ACC112 (cell line): ENCODE measurements at regions not wholly inside any gene's neighbourhood (a gene's known extent, or its start where the extent isn't known, plus 50 kb on each side); places are given as distances from the start of the nearest gene placed in this dataset.
"Not testable (repeated sequence)": the region's sequence is repeated elsewhere in the genome, so short reads cannot be mapped to it uniquely, and the experiment has no call there.

Source experiments
- H2AFZ ChIP-seq: fragments of 200-600 bp; sonication (generic); one replicate; pipeline ENCODE4 v1.6.0; 2017; ENCODE audit warnings: antibody characterized with exemption, low read length; ENCODE audit not compliant: unreplicated experiment
- H3K27ac ChIP-seq: fragments of 200-600 bp; sonication (generic); 2 replicates; pipeline ENCODE4 v1.5.1; 2014; ENCODE audit warnings: low read depth, mild to moderate bottlenecking, antibody characterized with exemption, low read length, moderate library complexity
- H3K27me3 ChIP-seq: fragments of 200-600 bp; sonication (generic); 2 replicates; pipeline ENCODE4 v1.6.1; 2014; ENCODE audit warnings: mild to moderate bottlenecking, antibody characterized with exemption, low read length, moderate library complexity, mixed read lengths; ENCODE audit not compliant: insufficient read depth
- H3K36me3 ChIP-seq: fragments of 200-600 bp; sonication (generic); 2 replicates; pipeline ENCODE4 v1.6.1; 2016; ENCODE audit warnings: mild to moderate bottlenecking, antibody characterized with exemption, low read length, moderate library complexity, mixed read lengths; ENCODE audit not compliant: insufficient read depth
- H3K4me1 ChIP-seq: fragments of 200-600 bp; sonication (generic); one replicate; pipeline ENCODE4 v1.6.1; 2016; ENCODE audit warnings: low read length, mixed read lengths; ENCODE audit not compliant: insufficient read depth, unreplicated experiment, control insufficient read depth
- H3K4me3 ChIP-seq: fragments of 200-600 bp; sonication (generic); 2 replicates; pipeline ENCODE4 v1.5.1; 2014; ENCODE audit warnings: mild to moderate bottlenecking, low read depth, low read length
- H3K79me2 ChIP-seq: fragments of 200-600 bp; sonication (generic); one replicate; pipeline ENCODE4 v1.6.0; 2016; ENCODE audit warnings: low read length; ENCODE audit not compliant: control insufficient read depth, unreplicated experiment, insufficient read depth

DNA sequence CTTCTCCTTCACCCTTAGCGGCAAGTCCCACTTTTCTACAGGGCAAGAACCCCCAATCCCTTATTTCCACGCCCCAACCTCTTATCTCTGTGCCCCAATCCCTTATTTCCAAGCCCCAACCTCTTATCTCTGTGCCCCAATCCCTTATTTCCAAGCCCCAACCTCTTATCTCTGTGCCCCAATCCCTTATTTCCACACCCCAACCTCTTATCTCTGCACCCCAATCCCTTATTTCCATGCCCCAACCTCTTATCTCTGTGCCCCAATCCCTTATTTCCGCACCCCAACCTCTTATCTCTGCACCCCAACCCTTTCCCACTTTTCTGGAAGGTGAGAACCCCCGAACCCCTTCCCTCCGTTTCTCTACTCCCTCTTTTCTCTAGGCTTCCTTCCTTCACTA is 116.1 kb upstream of the GJE1 start:
- H3K36me3 ChIP-seq, H3K79me2 ChIP-seq, H3K4me3 ChIP-seq, H2AFZ ChIP-seq, H3K27me3 ChIP-seq, H3K27ac ChIP-seq: not testable (repeated sequence)
- peaks cover 30% of the 10 kb centered on the region for H3K4me1 ChIP-seq

- peak overlapping the region; percentile 35 for H2AFZ ChIP-seq
- peak overlapping the region; percentile 84 for H3K27ac ChIP-seq
- H3K79me2 ChIP-seq, H3K4me3 ChIP-seq, H3K27me3 ChIP-seq, H3K36me3 ChIP-seq: not testable (repeated sequence)
- peaks cover 40% of the 10 kb centered on the region for H3K4me1 ChIP-seq
Observed at GRCh38 chr6:142015463-142015862, 117.3 kb upstream of the GJE1 start.

DNA sequence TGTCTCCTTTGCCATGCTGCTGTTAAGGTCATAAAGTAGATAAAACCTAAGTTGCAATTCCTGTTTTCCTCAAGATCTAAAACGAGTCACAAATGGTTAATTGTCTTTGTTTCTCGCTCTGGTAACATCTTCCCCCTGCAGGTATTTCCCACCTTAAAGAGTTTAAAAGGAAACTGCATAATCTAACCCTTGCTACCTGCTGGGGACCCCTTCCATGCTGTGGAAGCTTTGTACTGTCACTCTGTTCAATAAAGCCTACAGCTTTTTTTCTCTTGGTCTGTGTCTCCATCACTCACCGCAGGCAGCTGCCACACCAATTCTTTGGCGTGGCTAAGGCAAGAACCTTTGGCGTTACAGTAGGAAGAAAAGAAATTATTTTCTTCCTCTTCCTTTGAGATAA is 117.7 kb upstream of the GJE1 start:
- Histone ChIP-seq H2AFZ (peak overlapping the region; percentile 35), H3K4me3 (peak overlapping the region; percentile 40), H3K27me3 (no peaks in the 10 kb centered on the region), H3K4me1 (peaks cover 42% of the 10 kb centered on the region), H3K79me2 (no peaks in the 10 kb centered on the region), H3K36me3 (no peaks in the 10 kb centered on the region), H3K27ac (peak overlapping the region; percentile 84)

DNA sequence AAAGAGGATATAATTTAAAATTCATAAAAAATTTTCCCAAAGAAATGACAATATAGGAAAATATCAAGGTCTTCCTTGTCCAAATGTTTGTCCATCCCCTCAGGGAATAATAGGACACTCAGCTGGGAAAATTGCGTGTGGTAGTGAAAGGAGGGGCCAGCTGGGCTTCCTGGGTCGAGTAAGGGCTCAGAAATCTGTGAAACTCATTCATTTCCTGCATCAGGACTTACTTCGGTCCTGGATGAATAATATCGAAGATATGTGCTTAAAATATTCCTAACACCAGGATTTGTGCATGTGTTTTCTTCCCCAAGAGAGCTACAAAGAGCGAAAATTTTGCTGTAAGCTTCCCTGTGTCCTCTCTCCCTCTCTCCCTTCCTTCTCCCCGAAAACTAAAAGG is 118.2 kb upstream of the GJE1 start:
- Histone ChIP-seq H3K4me3 (peak overlapping the region; percentile 40), H3K27me3 (no peaks in the 10 kb centered on the region), H3K36me3 (no peaks in the 10 kb centered on the region), H2AFZ (no peak overlapping the region), H3K79me2 (no peaks in the 10 kb centered on the region), H3K4me1 (peaks cover 46% of the 10 kb centered on the region), H3K27ac (peak overlapping the region; percentile 84)

DNA sequence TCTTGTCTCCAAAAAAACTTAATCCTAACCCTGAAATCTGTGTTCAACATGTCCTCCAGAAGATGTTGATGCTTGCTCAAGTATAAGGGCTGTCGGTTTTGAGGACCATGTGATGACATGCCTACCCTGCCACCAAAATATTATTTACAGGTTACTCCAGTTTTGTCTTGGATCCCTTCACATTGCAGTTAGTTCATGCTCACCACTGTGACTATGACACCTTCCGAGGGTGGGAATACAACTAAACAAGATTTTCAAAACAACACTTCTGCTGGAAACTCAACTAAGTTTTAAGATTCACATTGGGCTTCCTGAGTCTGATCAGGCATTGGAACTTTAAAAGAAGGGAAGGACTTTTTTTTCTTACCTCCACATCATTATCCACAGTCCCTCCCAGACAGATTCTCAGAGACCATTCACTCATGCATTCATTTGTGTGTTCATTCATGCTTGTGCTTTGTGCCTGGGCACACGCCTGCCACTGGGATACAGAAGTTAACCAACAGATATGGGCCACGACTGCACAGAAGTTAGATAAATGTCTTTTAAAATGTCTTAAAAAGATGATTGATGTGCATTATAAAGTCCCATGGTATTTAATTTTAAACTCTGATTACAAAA is 118.7 kb upstream of the GJE1 start:
- no peaks in the 10 kb centered on the region for H3K79me2 ChIP-seq
- H3K27ac ChIP-seq = peak overlapping the region; percentile 84
- H2AFZ ChIP-seq = peak overlapping the region; percentile 20
- peaks cover 48% of the 10 kb centered on the region for H3K4me1 ChIP-seq
- H3K4me3 ChIP-seq = peak overlapping the region; percentile 2; the same call in 1 of the 2 replicates
- no peaks in the 10 kb centered on the region for H3K36me3 ChIP-seq
- H3K27me3 ChIP-seq = no peaks in the 10 kb centered on the region

- Histone ChIP-seq H2AFZ (no peak overlapping the region), H3K27ac (peak overlapping the region; percentile 81)
Observed at GRCh38 chr6:142013287-142013686, 119.4 kb upstream of the GJE1 start.

DNA sequence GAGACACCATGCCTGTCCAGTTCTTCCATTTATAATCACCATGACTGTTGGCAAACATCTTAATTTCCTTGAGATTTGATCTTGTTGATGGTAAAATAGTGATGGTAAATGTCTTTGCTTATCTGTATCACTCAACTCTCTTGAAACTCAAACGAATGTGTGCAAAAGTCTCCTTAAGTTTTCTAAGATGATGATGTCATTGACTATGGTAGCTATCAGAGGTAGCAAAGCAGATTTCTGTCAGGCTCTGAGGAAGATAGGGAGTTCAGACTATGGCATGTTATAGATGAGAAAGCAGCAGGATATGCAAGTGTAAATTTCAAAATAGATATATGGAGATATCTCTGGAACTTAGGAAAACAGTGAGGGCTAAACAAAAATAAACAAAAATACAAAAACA is 121.0 kb upstream of the GJE1 start:
- Histone ChIP-seq H3K4me3 (no peak overlapping the region), H2AFZ (no peak overlapping the region), H3K27ac (peak overlapping the region; percentile 84), H3K36me3 (no peaks in the 10 kb centered on the region), H3K4me1 (peaks cover 48% of the 10 kb centered on the region), H3K79me2 (no peaks in the 10 kb centered on the region), H3K27me3 (no peaks in the 10 kb centered on the region)

More at GRCh38 chr6:142013287-142013686, 119.4 kb upstream of the GJE1 start:
- Histone ChIP-seq H3K27me3 (no peaks in the 10 kb centered on the region), H3K4me1 (peaks cover 48% of the 10 kb centered on the region), H3K36me3 (no peaks in the 10 kb centered on the region), H3K4me3 (no peak overlapping the region), H3K79me2 (no peaks in the 10 kb centered on the region)

GRCh38 chr6:142011156-142011555 is 121.6 kb upstream of the GJE1 start:
- Histone ChIP-seq H3K4me3 (no peak overlapping the region), H3K79me2 (no peaks in the 10 kb centered on the region), H3K27me3 (no peaks in the 10 kb centered on the region), H3K27ac (peak overlapping the region; percentile 84), H3K4me1 (peaks cover 48% of the 10 kb centered on the region), H2AFZ (no peak overlapping the region), H3K36me3 (no peaks in the 10 kb centered on the region)

DNA sequence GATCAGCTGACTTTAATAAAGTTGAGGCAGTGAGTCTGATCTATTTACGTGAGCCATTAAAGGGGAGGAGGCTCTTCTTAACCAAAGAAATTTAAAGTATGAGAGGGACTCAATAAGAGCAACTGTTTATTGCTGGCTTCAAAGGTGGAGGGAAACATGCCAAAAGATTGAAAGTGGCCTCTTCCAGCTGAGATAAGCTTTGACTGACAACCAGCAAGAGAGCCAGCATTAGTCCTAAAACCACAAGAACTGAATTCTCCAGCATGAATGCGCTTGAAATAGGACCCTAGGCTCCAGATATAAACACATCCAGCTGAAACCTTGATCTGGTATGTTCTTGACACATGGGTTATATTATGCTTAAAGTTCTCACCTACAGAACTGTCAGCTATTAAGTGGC is 123.1 kb upstream of the GJE1 start:
- H3K36me3 ChIP-seq = no peaks in the 10 kb centered on the region
- no peak overlapping the region for H3K27ac ChIP-seq
- H2AFZ ChIP-seq = no peak overlapping the region
- no peaks in the 10 kb centered on the region for H3K27me3 ChIP-seq
- no peak overlapping the region for H3K4me3 ChIP-seq
- peaks cover 39% of the 10 kb centered on the region for H3K4me1 ChIP-seq
- H3K79me2 ChIP-seq = no peaks in the 10 kb centered on the region

- H3K79me2 ChIP-seq = no peaks in the 10 kb centered on the region
- no peaks in the 10 kb centered on the region for H3K27me3 ChIP-seq
- no peaks in the 10 kb centered on the region for H3K36me3 ChIP-seq
- H2AFZ ChIP-seq = no peak overlapping the region
- no peak overlapping the region for H3K27ac ChIP-seq
- peaks cover 32% of the 10 kb centered on the region for H3K4me1 ChIP-seq
- no peak overlapping the region for H3K4me3 ChIP-seq
Observed at GRCh38 chr6:142008781-142009180, 123.9 kb upstream of the GJE1 start.

GRCh38 chr6:142008016-142008735 is 124.5 kb upstream of the GJE1 start:
- peaks cover 30% of the 10 kb centered on the region for H3K4me1 ChIP-seq
- H3K4me3 ChIP-seq = no peak overlapping the region
- peak overlapping the region; percentile 17 for H2AFZ ChIP-seq
- H3K27me3 ChIP-seq = no peaks in the 10 kb centered on the region
- no peaks in the 10 kb centered on the region for H3K36me3 ChIP-seq
- no peak overlapping the region for H3K27ac ChIP-seq
- H3K79me2 ChIP-seq = no peaks in the 10 kb centered on the region
